Spleen (tissue), 11 donors: ENCODE measurements at regions not wholly inside any gene's neighbourhood (a gene's known extent, or its start where the extent isn't known, plus 50 kb on each side); places are given as distances from the start of the nearest gene placed in this dataset.

Experiments
- DNase-seq: peaks from one replicate; pipeline ENCODE4 v3.0.0-alpha.2; 2020
- H3K27ac ChIP-seq, 8 donors: fragments of 200-600 bp; sonication (generic) in 7 of 8; 1 replicate in 4 of 8; 2 replicates in 4 of 8; pipeline versions ENCODE4 v1.5.0 to v1.8.0; 2016 to 2021; ENCODE audit warnings: inconsistent platforms in 4 of 8, mild to moderate bottlenecking in 4 of 8, moderate library complexity in 1 of 8
- H3K27me3 ChIP-seq, 7 donors: fragments of 200-600 bp; sonication (generic) in 6 of 7; replicated peaks in 1 of 7; 1 replicate in 4 of 7; 2 replicates in 3 of 7; pipeline versions ENCODE4 v1.5.0 to v1.8.0; 2016 to 2021; ENCODE audit warnings: inconsistent platforms in 3 of 7, mild to moderate bottlenecking in 1 of 7
- H3K36me3 ChIP-seq, 6 donors: fragments of 200-600 bp; sonication (generic) in 5 of 6; 1 replicate in 4 of 6; 2 replicates in 2 of 6; pipeline versions ENCODE4 v1.5.0 to v1.8.0; 2016 to 2021; ENCODE audit warnings: inconsistent platforms in 2 of 6
- H3K4me1 ChIP-seq, 6 donors: fragments of 200-600 bp; sonication (generic) in 5 of 6; 1 replicate in 3 of 6; 2 replicates in 3 of 6; pipeline versions ENCODE4 v1.5.0 to v1.8.0; 2016 to 2021; ENCODE audit warnings: inconsistent platforms in 3 of 6
- H3K4me3 ChIP-seq, 8 donors: fragments of 200-600 bp; sonication (generic) in 7 of 8; 1 replicate in 4 of 8; 2 replicates in 4 of 8; pipeline versions ENCODE4 v1.5.0 to v1.8.0; 2016 to 2021; ENCODE audit warnings: inconsistent platforms in 4 of 8, mild to moderate bottlenecking in 4 of 8, moderate library complexity in 2 of 8
- H3K9me3 ChIP-seq, 8 donors: fragments of 200-600 bp; sonication (generic) in 7 of 8; 1 replicate in 4 of 8; 2 replicates in 4 of 8; pipeline versions ENCODE4 v1.5.0 to v1.8.0; 2016 to 2021; ENCODE audit warnings: inconsistent platforms in 4 of 8
- CTCF ChIP-seq, 11 experiments: fragments of 200-600 bp in 7 of 11; fragments of 450-650 bp in 4 of 11; sonication (generic) in 4 of 11; IDR thresholded peaks in 8 of 11; conservative IDR thresholded peaks in 3 of 11; 1 replicate in 7 of 11; 2 replicates in 4 of 11; pipeline versions ENCODE4 v1.4.0 to v1.8.0; 2016 to 2021; ENCODE audit warnings: antibody characterized with exemption in 11 of 11, inconsistent platforms in 4 of 11, mild to moderate bottlenecking in 1 of 11
- POLR2A ChIP-seq, 3 donors: fragments of 450-650 bp; IDR thresholded peaks; one replicate each; pipeline ENCODE4 v1.5.1; 2017; ENCODE audit warnings: antibody characterized with exemption in 3 of 3, mild to moderate bottlenecking in 1 of 3
- POLR2AphosphoS5 ChIP-seq, 3 donors: sonication (generic); formaldehyde crosslinking; IDR thresholded peaks; one replicate each; pipeline ENCODE4 v1.5.1; 2017; ENCODE audit warnings: antibody characterized with exemption in 3 of 3
- WGBS, 5 donors: extraction: QIAGEN DNeasy Blood & Tissue Kit in 3 of 5; methylation state at CpG; one replicate each; pipeline versions ENCODE4 v1.1.5 to v1.1.7; 2013 to 2018; 5-methylcytosine and 5-hydroxymethylcytosine counted together
- intact Hi-C: fragments of 100-400 bp; cut with DNase I; formaldehyde crosslinking; loops from one replicate; pipeline ENCODE4 v1.15.0; 2023; ENCODE audit warnings: low total_unique reads
- donor health status: healthy with polysubstance abuse.
- donor health status: DM: no; HTN: no; CAD: no; lungs with moderate emphysema.
- donor health status: DM: no; HTN: no; CAD: no.
- donor health status: Bipolar disorder and iron deficiency.
- donor health status: healthy.
- donor health status: DM: no; HTN: no; CAD: no.
- donor health status: DM: yes; HTN: yes; CAD: no.

DNA sequence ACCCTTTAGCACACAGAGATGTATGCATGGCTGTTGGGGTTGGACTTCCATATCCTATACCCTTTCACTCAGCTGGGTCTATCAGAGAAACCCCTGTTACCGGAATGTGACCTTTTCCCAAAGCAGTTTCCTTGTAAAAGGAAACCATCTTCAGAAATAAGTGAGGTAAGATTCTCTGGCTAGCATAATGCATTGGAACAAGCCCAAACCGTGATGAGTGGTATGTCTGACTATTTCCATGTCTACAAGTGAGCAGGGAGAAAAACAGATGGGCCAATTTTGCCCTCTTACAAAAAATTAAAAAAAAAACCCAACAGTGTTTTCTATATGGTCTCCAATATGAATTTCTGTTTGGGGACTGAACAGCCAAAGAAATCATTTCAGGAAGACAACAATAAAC, 283.9 kb downstream of the SMARCA1 start:
- no peak overlapping the region for H3K27ac ChIP-seq
- H3K4me3 ChIP-seq = no peak overlapping the region
- no peak for DNase-seq
- TF ChIP-seq POLR2A (IDR thresholded peaks at IDR 0.05) = no peak
- no peak for TF ChIP-seq CTCF (IDR thresholded peaks at IDR 0.05 in 8 of 11, conservative IDR thresholded peaks at IDR 0.05 in 3 of 11)
- no peak for TF ChIP-seq POLR2AphosphoS5 (IDR thresholded peaks at IDR 0.05)
- no peaks in the 10 kb centered on the region for H3K9me3 ChIP-seq
- no peaks in the 10 kb centered on the region for H3K27me3 ChIP-seq
- H3K36me3 ChIP-seq = no peaks in the 10 kb centered on the region
- 57 to 88% (median 60%) methylated on average over 2 of the region's 2 CpGs for WGBS, 5 donors
- intact Hi-C loops = no loop called here
- H3K4me1 ChIP-seq = no peaks in the 10 kb centered on the region

GRCh38 chrX:129238011-129238410, 285.3 kb downstream of the SMARCA1 start:
- no peaks in the 10 kb centered on the region for H3K27me3 ChIP-seq
- H3K9me3 ChIP-seq = no peaks in the 10 kb centered on the region
- no peak overlapping the region for H3K27ac ChIP-seq
- no peak for TF ChIP-seq POLR2A (IDR thresholded peaks at IDR 0.05)
- no peak for TF ChIP-seq POLR2AphosphoS5 (IDR thresholded peaks at IDR 0.05)
- TF ChIP-seq CTCF (IDR thresholded peaks at IDR 0.05 in 8 of 11, conservative IDR thresholded peaks at IDR 0.05 in 3 of 11) = no peak
- H3K4me3 ChIP-seq = no peak overlapping the region
- intact Hi-C loops = no loop called here
- no peaks in the 10 kb centered on the region for H3K4me1 ChIP-seq
- DNase-seq = no peak
- H3K36me3 ChIP-seq = no peaks in the 10 kb centered on the region
- 51 to 93% (median 73%) methylated on average over 3 of the region's 3 CpGs for WGBS, 5 donors

DNA sequence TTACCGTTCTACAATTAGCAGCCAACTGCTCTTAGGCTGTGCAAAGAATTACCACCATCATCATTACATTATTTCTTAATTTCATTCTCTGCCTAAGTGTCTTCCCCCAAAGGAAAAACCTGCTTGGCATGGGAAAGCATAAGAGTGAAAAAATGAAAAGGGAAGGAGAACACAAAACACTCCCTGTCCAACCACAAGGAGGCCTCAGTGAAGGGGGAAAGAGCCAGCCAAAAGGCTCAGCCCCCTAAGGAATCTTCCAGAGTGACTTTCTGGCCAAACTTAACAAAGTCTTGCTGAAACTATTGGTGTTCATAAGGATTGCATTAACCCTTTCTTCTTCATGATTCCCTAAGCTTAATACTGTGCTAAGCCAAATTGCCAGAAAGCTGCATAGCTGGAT, 287.4 kb downstream of the SMARCA1 start:
- Histone ChIP-seq H3K36me3 (no peaks in the 10 kb centered on the region), H3K27me3 (no peaks in the 10 kb centered on the region), H3K4me3 (no peak overlapping the region), H3K4me1 (no peaks in the 10 kb centered on the region), H3K9me3 (no peaks in the 10 kb centered on the region), H3K27ac (no peak overlapping the region)
- TF ChIP-seq CTCF (IDR thresholded peaks at IDR 0.05 in 8 of 11, conservative IDR thresholded peaks at IDR 0.05 in 3 of 11) (no peak), POLR2AphosphoS5 (IDR thresholded peaks at IDR 0.05) (no peak), POLR2A (IDR thresholded peaks at IDR 0.05) (no peak)
- intact Hi-C loops = no loop called here
- DNase-seq = no peak
- 62 to 84% (median 74%) methylated on average over 1 of the region's 1 CpG for WGBS, 5 donors

DNA sequence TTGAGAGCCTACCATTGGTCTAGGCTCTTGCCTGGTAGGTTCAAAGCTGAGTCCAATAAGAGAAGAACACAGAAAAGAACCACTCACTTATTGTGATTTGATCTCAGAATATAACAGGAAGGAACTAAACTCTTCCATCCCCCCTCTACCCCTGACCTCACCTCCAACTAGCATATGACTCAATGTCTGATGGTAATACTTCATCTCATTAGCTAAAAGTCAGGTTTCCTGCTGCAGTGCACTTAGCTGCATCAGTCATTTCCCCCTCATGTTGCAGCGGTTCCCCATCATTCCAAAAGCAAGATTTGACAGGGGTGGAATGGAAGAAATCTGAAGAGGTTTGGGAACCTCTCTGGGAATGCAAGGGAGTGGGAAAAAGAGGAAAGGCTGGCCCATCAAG, 289.5 kb downstream of the SMARCA1 start:
- no peak for DNase-seq
- Histone ChIP-seq H3K36me3 (no peaks in the 10 kb centered on the region), H3K9me3 (no peaks in the 10 kb centered on the region), H3K4me3 (no peak overlapping the region), H3K27ac (no peak overlapping the region), H3K4me1 (no peaks in the 10 kb centered on the region), H3K27me3 (no peaks in the 10 kb centered on the region)
- intact Hi-C loops = no loop called here
- 32 to 67% (median 55%) methylated on average over 1 of the region's 1 CpG for WGBS, 5 donors
- no peak for TF ChIP-seq POLR2AphosphoS5 (IDR thresholded peaks at IDR 0.05)
- no peak for TF ChIP-seq CTCF (IDR thresholded peaks at IDR 0.05 in 8 of 11, conservative IDR thresholded peaks at IDR 0.05 in 3 of 11)
- TF ChIP-seq POLR2A (IDR thresholded peaks at IDR 0.05) = no peak
